ENCODE measurements at regions not wholly inside any gene's neighbourhood (a gene's known extent, or its start where the extent isn't known, plus 50 kb on each side); places are given as distances from the start of the nearest gene placed in this dataset.

- no peaks in the 10 kb centered on the region for H3K36me3 Mint-ChIP-seq (ENCODE audit: insufficient read depth, unreplicated experiment)
- H3K9me3 Mint-ChIP-seq (ENCODE audit: low read depth, unreplicated experiment): no peaks in the 10 kb centered on the region
- no peak for TF ChIP-seq CTCF (IDR thresholded peaks at IDR 0.05; ENCODE audit: unreplicated experiment)
- peaks cover 59% of the 10 kb centered on the region for H3K27me3 Mint-ChIP-seq (ENCODE audit: unreplicated experiment)
- no TSS peak for BruUV-seq (replicated peaks)
- H3K4me3 Mint-ChIP-seq (ENCODE audit: low read depth, unreplicated experiment): no peak overlapping the region
- H3K4me1 Mint-ChIP-seq (ENCODE audit: low read depth, unreplicated experiment): no peaks in the 10 kb centered on the region
- intact Hi-C loops (cut with micrococcal nuclease; ENCODE audit: unreplicated experiment): no loop called here
- no peak for DNase-seq
- no peak overlapping the region for H3K27ac Mint-ChIP-seq (ENCODE audit: unreplicated experiment)
- CTCF ChIA-PET: no interaction called here
These were observed 201.6 kb upstream of the SKOR2 start for GRCh38 chr18:47453038-47453437.

- BruUV-seq (replicated peaks): no TSS peak
- intact Hi-C loops (cut with micrococcal nuclease; ENCODE audit: unreplicated experiment): no loop called here
- Mint-ChIP-seq H3K36me3 (ENCODE audit: insufficient read depth, unreplicated experiment) (no peaks in the 10 kb centered on the region), H3K27ac (ENCODE audit: unreplicated experiment) (no peak overlapping the region), H3K9me3 (ENCODE audit: low read depth, unreplicated experiment) (peaks cover 5% of the 10 kb centered on the region), H3K4me3 (ENCODE audit: low read depth, unreplicated experiment) (no peak overlapping the region), H3K4me1 (ENCODE audit: low read depth, unreplicated experiment) (no peaks in the 10 kb centered on the region), H3K27me3 (ENCODE audit: unreplicated experiment) (peaks cover 74% of the 10 kb centered on the region)
- DNase-seq: no peak
- CTCF ChIA-PET: no interaction called here
- no peak for TF ChIP-seq CTCF (IDR thresholded peaks at IDR 0.05; ENCODE audit: unreplicated experiment)
These were observed 197.5 kb upstream of the SKOR2 start for GRCh38 chr18:47448956-47449355.

GRCh38 chr18:47441914-47442313, 190.5 kb upstream of the SKOR2 start:
- CTCF ChIA-PET: no interaction called here
- H3K9me3 Mint-ChIP-seq (ENCODE audit: low read depth, unreplicated experiment): peaks cover 5% of the 10 kb centered on the region
- intact Hi-C loops (cut with micrococcal nuclease; ENCODE audit: unreplicated experiment): no loop called here
- DNase-seq: no peak
- no peaks in the 10 kb centered on the region for H3K4me1 Mint-ChIP-seq (ENCODE audit: low read depth, unreplicated experiment)
- BruUV-seq (replicated peaks): no TSS peak
- no peak overlapping the region for H3K4me3 Mint-ChIP-seq (ENCODE audit: low read depth, unreplicated experiment)
- peaks cover 74% of the 10 kb centered on the region for H3K27me3 Mint-ChIP-seq (ENCODE audit: unreplicated experiment)
- TF ChIP-seq CTCF (IDR thresholded peaks at IDR 0.05; ENCODE audit: unreplicated experiment): no peak
- no peak overlapping the region for H3K27ac Mint-ChIP-seq (ENCODE audit: unreplicated experiment)
- no peaks in the 10 kb centered on the region for H3K36me3 Mint-ChIP-seq (ENCODE audit: insufficient read depth, unreplicated experiment)

GRCh38 chr18:47438001-47438400, 186.5 kb upstream of the SKOR2 start:
- Mint-ChIP-seq H3K9me3 (ENCODE audit: low read depth, unreplicated experiment) (no peaks in the 10 kb centered on the region), H3K4me1 (ENCODE audit: low read depth, unreplicated experiment) (no peaks in the 10 kb centered on the region), H3K36me3 (ENCODE audit: insufficient read depth, unreplicated experiment) (no peaks in the 10 kb centered on the region), H3K27me3 (ENCODE audit: unreplicated experiment) (peaks cover 80% of the 10 kb centered on the region), H3K27ac (ENCODE audit: unreplicated experiment) (no peak overlapping the region), H3K4me3 (ENCODE audit: low read depth, unreplicated experiment) (no peak overlapping the region)
- intact Hi-C loops (cut with micrococcal nuclease; ENCODE audit: unreplicated experiment): no loop called here
- TF ChIP-seq CTCF (IDR thresholded peaks at IDR 0.05; ENCODE audit: unreplicated experiment): no peak
- CTCF ChIA-PET: interaction anchor here (0.5 kb wide), 1 partner anchor 19 kb away, joined by 4 read pairs; no protein-coding TSS in a partner anchor
- DNase-seq: no peak
- no TSS peak for BruUV-seq (replicated peaks)

- no peak overlapping the region for H3K4me3 Mint-ChIP-seq (ENCODE audit: low read depth, unreplicated experiment)
- DNase-seq: no peak
- no TSS peak for BruUV-seq (replicated peaks)
- H3K27me3 Mint-ChIP-seq (ENCODE audit: unreplicated experiment): peaks cover 87% of the 10 kb centered on the region
- no peaks in the 10 kb centered on the region for H3K9me3 Mint-ChIP-seq (ENCODE audit: low read depth, unreplicated experiment)
- CTCF ChIA-PET: no interaction called here
- no peak overlapping the region for H3K27ac Mint-ChIP-seq (ENCODE audit: unreplicated experiment)
- H3K36me3 Mint-ChIP-seq (ENCODE audit: insufficient read depth, unreplicated experiment): no peaks in the 10 kb centered on the region
- intact Hi-C loops (cut with micrococcal nuclease; ENCODE audit: unreplicated experiment): no loop called here
- no peaks in the 10 kb centered on the region for H3K4me1 Mint-ChIP-seq (ENCODE audit: low read depth, unreplicated experiment)
- TF ChIP-seq CTCF (IDR thresholded peaks at IDR 0.05; ENCODE audit: unreplicated experiment): no peak
These were observed 185.4 kb upstream of the SKOR2 start for GRCh38 chr18:47436871-47437270.

Measured in Calu3 (cell line).